GM21737 (cell line): ENCODE measurements at regions not wholly inside any gene's neighbourhood (a gene's known extent, or its start where the extent isn't known, plus 50 kb on each side); places are given as distances from the start of the nearest gene placed in this dataset.
"Not testable (repeated sequence)": the region's sequence is repeated elsewhere in the genome, so short reads cannot be mapped to it uniquely, and the experiment has no call there.

ENCODE experiments used
- ATAC-seq: cut with Tn5 transposase; IDR thresholded peaks from one replicate; pipeline ENCODE4 v1.9.1; 2021; ENCODE audit warnings: mild to moderate bottlenecking, moderate library complexity; ENCODE audit not compliant: unreplicated experiment

DNA sequence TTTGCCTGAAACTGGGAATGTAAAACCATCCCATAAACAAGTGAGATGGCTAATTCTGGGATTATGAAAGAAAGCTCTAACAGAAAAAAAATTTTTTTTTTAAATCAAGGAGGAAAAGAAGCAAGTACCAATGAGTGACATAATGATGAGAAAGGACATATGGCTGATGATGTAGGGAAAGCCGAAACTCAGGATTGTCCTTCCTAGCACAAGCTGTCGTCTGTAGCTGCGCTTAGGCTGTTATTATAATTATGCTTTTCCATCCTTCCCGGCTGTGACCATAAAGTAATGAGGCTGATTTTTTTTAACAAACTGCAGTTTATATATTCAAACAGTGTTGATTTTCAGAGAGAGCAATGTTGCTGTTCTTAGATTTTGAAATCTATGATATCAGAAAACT lies 209.8 kb upstream of the NOCT start:
- ATAC-seq = no peak

DNA sequence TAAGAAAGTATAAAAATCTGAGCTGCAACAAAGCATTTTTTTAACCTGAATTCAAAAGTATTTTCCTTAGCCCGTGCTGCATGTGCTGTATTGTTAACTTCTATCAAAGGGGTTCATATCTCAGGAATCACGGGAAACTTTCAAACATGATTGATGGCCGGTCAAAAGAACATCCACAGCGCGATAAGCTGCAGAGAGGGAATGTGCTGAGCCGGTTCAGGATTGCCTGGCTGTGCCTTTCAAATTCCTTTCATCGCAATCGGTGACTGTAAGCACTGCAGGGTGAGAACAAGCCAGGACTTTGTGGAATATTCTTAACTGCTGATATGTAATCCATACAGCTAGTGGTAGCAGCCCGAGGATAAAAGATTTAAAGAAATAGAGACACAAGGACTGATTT lies 210.9 kb upstream of the NOCT start:
- no peak for ATAC-seq

DNA sequence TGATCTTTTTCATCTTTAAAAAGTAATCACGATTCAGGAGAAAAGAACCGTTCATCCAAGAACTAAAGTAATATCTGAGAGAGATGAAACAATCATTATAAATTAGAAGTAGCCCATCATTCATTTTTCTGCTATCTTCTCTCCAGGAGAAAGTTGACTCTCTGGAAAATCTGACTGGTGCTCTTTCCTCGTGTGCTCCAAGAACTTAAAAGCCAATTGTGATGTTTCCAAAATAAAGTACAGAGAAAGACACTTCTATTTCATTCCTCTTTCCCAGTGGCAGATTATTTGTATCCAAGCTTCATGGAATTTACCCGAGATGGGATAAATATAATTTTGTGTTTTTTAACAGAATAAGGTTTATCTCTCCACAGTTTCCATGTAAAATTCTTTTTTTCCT lies 212.5 kb upstream of the NOCT start:
- no peak for ATAC-seq

DNA sequence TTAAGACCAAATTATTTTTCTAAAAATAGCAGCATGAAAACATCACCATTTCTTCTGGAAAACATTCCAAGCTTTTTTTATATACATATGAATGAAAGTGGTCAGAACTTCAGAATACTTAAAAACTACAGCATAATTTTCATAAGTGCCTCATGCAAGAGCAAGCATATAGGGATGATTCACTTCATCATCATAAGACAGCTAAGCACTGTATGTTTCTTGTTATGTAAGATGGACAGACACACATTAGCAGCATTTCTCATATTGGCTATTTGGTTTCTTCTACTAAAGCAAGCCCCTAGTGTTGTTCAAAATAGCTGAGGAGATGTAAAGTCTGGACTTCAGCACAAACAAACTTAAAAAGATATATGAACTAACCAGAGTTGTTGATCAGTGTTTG lies 213.1 kb upstream of the NOCT start:
- no peak for ATAC-seq

DNA sequence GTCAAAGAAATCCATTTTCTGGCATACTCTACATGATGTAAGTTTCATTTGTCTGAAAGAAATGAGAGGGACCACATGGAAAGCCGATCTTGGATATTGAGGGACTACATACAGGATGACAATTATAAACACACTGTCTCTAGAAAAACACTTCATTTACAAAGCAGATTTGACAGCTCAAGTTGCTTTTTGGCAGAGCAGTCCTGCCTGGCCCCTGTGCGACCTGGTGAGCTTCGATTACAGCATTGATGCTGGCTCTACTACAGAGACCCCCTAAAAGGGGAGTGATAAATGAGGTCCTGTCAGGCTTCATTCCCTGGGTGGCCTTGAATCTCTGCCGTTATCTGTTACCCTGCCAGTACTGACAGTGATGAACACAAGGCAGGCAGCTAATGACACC lies 215.2 kb upstream of the NOCT start:
- no peak for ATAC-seq

DNA sequence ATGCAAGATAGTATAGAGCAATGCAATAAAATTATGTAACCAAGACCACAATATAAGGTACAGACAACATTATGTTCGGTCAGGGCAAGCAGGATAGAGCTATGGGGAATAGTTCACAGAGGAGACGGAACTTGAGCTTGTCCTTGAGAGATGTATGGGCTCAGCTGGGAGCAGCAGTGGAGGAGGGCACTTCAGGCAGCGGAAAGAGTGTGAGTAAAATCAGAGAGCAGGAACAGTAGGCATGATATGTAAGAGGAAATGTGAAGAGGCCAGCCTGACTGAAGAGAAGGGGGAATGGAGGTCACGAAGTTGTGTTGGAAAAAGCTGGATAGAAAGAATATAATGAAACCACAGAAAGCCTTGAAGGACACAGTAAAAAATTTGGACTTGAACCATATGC lies 217.2 kb upstream of the NOCT start:
- ATAC-seq = no peak

DNA sequence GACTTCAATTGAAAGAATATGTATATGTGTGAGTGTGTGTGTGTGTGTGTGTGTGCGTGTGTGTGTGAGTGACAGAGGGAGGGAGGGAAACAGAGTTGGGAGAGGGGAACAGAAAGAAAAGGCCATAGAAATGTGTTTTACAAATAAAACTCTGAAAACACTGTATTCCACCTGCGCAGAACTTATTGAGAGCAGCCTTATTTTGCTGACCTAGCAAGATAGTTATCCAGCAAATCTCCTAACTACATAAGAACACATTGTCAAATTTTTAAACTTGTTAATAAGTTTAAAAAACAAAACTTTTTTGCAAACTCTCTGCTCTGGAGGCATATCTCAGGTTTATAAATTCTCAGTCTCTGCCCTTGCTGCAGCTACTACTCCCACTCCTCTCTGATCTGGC lies 217.9 kb upstream of the NOCT start:
- no peak for ATAC-seq

DNA sequence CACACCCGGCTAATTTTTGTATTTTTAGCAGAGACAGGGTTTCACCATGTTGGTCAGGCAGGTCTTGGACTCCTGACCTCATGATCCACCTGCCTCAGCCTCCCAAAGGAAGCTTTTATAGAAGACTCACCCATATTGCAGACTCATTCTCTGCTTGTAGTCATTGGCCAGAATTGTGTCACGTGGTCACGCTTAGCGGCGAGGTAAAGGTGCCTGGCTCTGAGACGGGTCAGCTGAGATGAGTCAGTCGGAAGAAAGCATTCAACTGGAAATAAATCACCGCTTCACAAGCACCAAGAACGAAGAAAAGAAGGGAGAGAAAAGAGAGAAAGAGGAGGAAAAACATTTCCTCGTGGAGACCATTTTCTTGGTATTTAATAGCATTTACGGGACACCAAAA lies 218.8 kb upstream of the NOCT start:
- no peak for ATAC-seq

DNA sequence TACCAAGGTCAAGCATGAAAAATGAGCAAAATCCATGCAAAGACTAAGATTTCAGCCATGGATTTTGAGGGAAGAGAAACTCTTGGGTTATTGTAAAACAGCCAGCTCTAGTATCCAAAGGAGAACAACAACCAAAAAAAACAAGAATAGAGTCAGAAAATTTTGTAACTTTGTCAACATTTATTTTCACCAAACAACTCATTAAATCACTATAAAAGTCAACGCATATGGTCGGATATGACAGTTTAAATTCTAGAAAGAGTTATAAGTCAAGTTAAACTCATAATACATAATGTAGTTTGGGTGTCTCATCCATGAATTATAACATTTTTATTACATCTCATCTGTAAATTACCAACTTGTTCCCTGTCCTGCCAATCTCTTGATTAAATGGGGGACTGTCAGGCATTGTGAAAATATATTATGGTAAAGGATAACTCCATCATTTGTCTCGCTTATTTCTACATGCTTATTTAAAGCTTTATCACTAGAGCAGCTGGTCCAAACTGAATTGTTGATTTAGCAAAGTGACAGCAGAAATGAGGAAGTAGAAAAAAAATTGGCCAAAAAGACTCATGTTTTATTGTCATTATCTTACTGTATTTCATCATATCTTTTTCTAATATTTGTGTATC lies 224.8 kb upstream of the NOCT start:
- ATAC-seq = no peak

DNA sequence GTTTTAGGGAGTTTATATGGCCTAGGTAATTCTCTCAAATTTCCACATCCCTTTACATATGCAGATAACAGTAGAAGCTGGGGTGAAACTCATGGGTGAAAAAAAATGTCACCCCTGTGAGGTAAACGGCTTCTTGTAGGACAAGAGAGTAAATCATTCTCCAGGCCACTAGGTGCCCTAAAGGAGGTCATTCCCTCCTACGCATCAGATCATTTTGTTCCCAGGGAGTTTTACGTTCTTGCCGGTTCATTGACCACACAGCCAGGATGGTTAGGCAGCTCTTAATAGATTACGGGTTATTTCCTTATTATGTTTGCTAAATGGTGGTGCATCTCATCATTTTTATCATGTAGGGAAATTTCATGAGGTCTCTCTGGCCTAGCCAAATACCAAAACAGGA lies 225.8 kb upstream of the NOCT start:
- ATAC-seq = no peak

DNA sequence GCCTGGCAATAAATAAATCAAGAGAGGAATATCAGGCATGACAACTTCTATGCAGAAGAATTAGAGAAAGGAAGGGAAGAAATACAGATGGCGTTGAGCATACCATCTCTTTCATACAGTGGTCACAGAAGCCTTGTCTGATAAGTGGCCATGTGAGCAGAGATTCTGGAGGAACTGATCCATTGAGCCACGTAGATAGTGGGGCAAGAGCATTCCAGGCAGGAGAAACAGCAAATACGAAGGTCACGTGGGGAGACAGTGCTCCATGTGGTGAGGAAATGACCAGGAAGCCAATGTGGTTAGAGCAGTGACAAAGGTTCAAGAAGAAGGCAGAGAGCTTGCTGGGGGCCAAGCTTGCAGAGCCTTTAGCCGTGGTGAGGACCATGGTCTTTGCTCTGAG lies 226.7 kb upstream of the NOCT start:
- no peak for ATAC-seq

DNA sequence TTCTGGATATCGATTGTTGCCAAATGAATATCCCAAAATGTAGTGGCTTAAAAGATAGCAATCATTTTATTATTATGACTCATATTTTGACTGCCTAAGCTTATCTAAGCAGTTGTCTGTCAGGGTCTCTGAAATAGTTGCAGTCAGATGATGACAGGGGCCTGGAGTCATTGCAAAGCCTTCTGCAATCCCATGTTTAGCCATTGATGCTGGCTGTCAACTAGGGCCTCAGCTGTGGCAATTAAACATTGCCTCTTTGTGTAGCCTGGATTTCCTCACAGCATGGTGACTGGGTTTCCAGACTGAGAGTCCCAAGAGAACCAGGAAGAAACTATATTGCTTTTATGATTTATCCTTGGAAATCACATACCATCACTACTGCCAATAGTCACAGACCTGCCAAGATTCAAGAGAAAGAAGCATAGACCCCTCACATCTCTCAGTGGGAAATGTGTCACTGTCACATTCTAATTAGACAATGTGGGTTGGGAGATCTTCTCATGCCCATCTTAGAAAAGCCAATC lies 227.3 kb upstream of the NOCT start:
- no peak for ATAC-seq

DNA sequence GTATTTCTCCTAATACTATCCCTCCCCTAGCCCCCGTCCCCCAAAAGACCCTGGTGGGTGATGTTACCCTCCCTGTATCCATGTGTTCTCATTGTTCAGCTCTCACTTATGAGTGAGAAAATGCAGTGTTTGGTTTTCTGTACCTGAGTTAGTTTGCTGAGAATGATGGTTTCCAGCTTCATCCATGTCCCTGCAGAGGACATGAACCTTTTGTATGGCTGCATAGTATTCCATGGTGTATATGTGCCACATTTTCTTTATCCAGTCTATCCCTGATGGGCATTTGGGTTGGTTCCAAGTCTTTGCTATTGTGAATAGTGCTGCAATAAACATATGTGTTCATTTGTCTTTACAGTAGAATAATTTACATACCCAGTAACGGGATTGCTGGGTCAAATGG lies 235.8 kb upstream of the NOCT start:
- ATAC-seq = not testable (repeated sequence)

DNA sequence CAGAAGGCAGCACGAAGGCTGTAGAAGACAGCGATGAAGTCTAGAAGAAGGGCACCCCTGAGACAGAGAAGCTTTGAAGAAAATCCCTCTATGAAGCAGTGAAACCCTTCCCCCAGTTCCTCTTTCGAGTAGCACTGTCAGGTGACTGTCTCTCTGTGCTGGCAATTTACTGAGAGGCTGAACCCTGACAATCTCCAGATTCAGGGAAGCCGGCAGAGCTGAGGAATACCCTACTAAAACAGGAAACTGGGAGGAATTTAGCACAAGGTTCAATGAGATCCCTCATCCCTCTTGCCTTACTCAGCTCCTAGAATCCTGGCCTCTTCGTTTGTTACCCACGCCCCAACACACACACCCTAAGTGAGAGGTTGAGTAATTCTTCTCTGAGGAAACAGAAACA lies 239.7 kb upstream of the NOCT start:
- peak; percentile 77 for ATAC-seq

DNA sequence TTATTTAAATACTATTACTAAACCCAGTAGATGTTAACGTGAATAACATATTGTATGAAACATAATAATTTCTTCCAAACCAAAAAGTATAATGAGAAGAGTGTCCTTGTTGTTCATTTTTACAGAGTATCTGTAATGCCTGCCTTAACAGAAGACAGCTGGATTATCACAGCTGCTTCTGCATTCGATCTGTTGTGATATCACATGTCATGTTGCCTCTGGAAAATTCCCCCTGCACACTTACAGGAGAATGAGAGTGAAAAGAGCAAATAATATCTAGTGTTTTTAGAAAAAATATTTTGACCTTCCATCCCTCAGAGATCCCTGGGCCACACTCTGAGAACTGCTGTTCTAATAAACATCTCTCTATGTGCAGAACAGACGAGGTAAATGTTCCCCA lies 240.1 kb upstream of the NOCT start:
- no peak for ATAC-seq

DNA sequence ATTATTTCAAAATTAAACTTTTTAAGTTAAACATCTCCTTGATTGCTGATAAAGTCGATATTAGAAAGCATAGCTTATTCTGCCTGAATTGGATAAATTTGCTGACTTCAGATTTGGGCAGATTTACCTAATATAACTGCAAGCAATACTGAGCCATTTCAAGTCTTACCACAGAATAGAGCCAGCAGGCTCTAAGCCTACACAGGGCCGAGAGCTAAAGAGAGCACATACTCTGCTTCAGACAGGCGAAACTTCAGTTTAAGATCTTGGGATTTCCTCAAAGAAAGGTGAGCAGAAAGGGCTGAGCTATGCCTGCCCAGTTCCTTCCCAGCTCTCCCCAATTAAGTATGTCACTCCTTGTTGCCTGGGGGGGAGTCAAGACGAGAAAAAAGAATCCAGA lies 240.6 kb upstream of the NOCT start:
- ATAC-seq = no peak

DNA sequence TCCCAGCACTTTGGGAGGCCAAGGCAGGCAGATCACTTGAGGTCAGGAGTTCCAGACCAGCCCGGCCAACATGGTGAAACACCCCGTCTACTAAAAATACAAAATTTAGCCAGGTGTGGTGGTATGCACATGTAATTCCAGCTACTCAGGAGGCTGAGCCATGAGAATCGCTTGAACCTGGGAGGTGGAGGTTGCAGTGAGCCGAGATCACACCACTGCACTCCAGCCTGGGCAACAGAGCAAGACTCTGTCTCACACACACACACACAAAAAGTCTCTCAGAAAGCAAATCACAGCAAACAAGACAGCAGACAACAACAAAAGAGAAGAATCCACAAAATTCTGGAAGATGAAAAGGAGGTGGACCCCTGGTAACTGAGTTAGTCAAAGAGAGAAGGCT lies 241.5 kb upstream of the NOCT start:
- ATAC-seq = not testable (repeated sequence)

DNA sequence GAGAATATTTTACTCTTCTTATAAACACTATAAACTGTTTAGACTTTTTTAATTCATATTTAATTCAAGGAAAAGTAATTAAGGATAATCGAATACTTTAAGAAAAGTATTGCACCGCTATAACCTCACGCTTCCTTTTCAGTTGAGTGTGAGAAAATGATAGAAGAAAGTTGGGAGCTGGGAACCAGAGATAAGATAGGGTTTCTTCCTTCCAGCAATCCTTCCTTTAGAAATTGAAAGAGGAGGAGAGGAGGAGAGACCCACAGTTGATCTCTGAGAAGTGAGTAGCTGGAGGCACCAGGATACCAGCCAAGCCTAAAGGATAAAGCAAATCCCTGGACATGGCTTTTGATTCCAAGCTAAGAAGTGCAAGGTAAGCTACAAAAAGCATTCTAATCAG lies 242.3 kb upstream of the NOCT start:
- ATAC-seq = no peak

DNA sequence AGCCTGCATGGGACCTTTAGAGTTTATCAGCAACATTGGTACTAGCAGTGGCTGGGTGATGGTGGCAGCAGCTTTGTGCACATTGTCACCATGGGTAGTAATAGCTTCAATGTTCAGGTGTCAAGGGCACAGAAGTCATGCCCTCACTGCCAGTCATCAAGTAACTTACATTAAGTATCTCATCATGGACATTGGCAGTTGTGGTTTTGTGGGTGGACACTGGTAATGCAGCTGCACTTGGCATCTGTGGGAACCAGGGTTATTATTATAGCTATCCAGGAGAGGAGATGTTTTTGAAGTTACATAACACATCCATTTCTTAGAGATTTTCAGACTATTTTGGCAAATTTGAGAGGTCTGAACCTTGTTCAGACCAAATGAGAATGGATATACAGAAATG lies 243.2 kb upstream of the NOCT start:
- no peak for ATAC-seq

DNA sequence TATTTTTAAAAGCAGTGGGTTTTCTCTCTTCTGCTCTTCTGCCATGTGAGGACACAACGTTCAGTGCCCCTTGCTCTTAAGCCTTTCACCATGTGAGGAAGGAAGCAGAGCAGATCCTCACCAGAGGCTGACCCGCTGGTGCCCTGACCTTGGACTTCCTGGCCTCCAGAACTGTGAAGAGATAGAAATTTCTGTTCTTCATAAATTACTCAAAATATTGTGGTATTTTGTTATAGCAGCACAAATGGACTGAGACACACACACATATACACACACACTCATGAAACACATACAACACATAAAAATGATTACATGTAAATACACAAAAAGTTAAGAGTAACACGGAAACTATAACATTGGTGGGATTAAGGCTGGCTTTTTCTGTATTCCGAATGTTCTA lies 244.8 kb upstream of the NOCT start:
- no peak for ATAC-seq

DNA sequence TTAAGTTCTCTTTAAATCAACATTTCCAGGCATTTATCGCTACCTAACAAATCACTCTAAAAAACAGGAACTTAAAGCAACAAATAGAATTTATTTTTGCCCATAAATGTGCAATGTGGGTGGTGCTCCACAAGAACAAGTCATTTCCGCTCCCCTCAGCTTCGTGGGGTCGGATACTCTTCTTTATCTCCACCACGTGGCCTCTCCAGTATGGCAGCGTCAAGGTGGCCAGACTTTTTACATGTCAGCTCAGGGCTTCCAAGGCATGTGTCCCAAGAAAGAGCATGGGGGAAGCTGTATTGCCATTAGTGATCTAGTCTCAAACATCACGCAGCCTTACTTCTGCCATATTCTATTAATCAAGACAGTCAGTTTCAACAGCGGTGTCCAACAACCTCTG lies 249.2 kb upstream of the NOCT start:
- ATAC-seq = no peak

DNA sequence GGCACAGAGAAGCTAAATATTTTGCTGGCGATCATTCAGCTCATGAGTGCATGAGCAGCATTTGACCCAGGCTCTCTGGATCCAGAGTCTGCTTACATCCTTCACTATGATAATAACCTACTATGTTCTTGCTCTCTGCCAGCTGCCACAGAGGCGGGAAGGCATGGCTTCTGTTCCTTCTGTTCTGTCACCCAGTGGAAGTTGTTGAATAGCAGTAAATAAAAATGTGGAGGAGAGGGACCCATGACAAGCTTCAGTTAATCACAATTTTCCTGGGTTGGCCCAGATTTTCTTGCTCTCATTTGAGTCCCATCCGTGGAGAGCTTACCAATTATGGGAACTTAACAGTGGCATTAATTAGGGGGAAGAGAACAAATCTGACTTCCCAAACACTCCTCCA lies 250.1 kb upstream of the NOCT start:
- ATAC-seq = no peak

DNA sequence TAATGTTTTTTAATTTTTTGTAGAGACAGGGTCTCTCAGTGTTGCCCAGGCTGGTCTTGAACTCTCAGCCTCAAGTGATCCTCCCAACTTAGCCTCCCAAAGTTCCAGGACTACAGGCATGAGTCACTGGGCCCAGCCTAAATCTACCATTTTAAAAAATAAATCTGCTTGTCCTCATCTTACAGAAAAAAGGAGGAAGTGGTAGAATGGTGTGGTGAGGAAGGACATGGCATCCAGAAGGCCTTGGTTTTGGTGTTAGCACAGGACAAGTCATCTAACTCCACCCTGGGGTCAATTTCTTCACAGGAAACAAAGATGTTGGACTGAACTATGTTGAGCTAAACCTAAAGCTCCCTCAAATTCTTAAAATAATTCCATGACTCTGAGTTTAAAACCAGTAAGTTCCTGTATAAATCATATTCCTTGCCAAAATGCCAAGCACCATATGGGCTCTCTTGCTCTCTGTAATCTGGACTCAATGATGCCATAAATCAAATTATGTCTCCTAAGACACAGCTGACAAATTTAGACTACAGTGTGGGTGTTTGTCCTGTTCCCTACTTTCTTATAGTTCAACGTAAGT lies 253.9 kb upstream of the NOCT start:
- ATAC-seq = no peak
